ENCODE measurements at regions not wholly inside any gene's neighbourhood (a gene's known extent, or its start where the extent isn't known, plus 50 kb on each side); places are given as distances from the start of the nearest gene placed in this dataset.
A peak's percentile ranks its signal among the peaks of the same experiment; 100 is the strongest.

GRCh38 chr22:22341736-22342135 lies 97.2 kb downstream of the VPREB1 start:
- no peaks in the 10 kb centered on the region for H3K36me3 ChIP-seq (ENCODE audit: control insufficient read depth in 4 of 4, insufficient read depth in 4 of 4, low read length in 4 of 4)
- H3K27ac ChIP-seq (ENCODE audit: low read depth in 1 of 2, low read length in 1 of 2): no peak overlapping the region
- TF ChIP-seq, protein P1, sequence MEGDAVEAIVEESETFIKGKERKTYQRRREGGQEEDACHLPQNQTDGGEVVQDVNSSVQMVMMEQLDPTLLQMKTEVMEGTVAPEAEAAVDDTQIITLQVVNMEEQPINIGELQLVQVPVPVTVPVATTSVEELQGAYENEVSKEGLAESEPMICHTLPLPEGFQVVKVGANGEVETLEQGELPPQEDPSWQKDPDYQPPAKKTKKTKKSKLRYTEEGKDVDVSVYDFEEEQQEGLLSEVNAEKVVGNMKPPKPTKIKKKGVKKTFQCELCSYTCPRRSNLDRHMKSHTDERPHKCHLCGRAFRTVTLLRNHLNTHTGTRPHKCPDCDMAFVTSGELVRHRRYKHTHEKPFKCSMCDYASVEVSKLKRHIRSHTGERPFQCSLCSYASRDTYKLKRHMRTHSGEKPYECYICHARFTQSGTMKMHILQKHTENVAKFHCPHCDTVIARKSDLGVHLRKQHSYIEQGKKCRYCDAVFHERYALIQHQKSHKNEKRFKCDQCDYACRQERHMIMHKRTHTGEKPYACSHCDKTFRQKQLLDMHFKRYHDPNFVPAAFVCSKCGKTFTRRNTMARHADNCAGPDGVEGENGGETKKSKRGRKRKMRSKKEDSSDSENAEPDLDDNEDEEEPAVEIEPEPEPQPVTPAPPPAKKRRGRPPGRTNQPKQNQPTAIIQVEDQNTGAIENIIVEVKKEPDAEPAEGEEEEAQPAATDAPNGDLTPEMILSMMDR (IDR thresholded peaks at IDR 0.05; ENCODE audit: control extremely low read depth, extremely low read depth): no peak
- no peak overlapping the region for H3K9ac ChIP-seq (ENCODE audit: insufficient read depth in 1 of 2, low read length in 2 of 2)
- DNase-seq: no peak
- no peaks in the 10 kb centered on the region for H3K4me1 ChIP-seq (ENCODE audit: control insufficient read depth in 5 of 5, insufficient read depth in 5 of 5, low read length in 5 of 5)
- H3K9me3 ChIP-seq (ENCODE audit: control insufficient read depth in 4 of 4, insufficient read depth in 3 of 4, low read length in 3 of 4): peaks cover 0 to 4% (median 0%) of the 10 kb centered on the region in 4 donors
- WGBS, 2 donors: 62 to 74% methylated on average over 4 of the region's 4 CpGs
- H3K27me3 ChIP-seq (ENCODE audit: control insufficient read depth in 3 of 3, insufficient read depth in 3 of 3, low read length in 2 of 3): peaks cover 0 to 6% (median 0%) of the 10 kb centered on the region in 3 donors
- no peak overlapping the region for H3K4me3 ChIP-seq
- no peak for ATAC-seq (ENCODE audit: insufficient read depth, low FRiP score)

DNA sequence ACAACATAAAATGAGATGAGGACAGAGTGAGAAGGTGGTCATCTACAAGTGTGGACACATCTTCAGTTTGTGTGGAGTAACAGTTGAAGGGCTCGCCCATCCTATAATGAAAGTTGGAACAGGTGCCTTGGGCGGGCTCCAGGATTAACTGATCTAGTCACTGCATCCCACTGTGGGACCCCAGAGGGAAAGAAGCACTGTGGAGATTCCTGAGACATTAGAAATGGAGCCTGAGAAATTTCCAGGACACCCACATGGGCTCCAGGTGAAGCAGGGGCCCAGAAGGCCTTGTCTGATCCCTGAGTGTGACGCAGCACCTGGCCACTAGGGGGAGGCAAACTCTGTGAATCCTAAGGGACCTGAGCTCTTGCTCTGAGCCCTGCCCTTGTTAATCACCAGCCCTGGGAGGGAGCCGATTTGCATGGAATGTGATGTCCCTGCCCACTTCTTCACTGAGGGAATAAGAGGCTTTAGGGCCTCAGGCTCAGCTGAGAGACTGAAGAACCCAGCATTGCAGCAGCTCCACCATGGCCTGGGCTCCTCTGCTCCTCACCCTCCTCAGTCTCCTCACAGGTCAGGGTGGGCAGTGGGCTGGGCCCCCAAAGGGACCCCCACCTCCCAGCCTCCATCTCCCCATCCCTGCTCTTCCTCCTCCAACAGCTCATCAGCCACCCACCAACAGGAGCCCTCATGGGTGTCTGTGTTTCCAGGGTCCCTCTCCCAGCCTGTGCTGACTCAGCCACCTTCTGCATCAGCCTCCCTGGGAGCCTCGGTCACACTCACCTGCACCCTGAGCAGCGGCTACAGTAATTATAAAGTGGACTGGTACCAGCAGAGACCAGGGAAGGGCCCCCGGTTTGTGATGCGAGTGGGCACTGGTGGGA lies 98.4 kb downstream of the VPREB1 start:
- Histone ChIP-seq H3K27ac (ENCODE audit: low read depth in 1 of 2, low read length in 1 of 2) (no peak overlapping the region), H3K9ac (ENCODE audit: insufficient read depth in 1 of 2, low read length in 2 of 2) (no peak overlapping the region), H3K4me3 (no peak overlapping the region), H3K27me3 (ENCODE audit: control insufficient read depth in 3 of 3, insufficient read depth in 3 of 3, low read length in 2 of 3) (peaks cover 0 to 6% (median 0%) of the 10 kb centered on the region in 3 donors), H3K9me3 (ENCODE audit: control insufficient read depth in 4 of 4, insufficient read depth in 3 of 4, low read length in 3 of 4) (peaks cover 0 to 4% (median 0%) of the 10 kb centered on the region in 4 donors), H3K36me3 (ENCODE audit: control insufficient read depth in 4 of 4, insufficient read depth in 4 of 4, low read length in 4 of 4) (no peaks in the 10 kb centered on the region), H3K4me1 (ENCODE audit: control insufficient read depth in 5 of 5, insufficient read depth in 5 of 5, low read length in 5 of 5) (no peaks in the 10 kb centered on the region)
- peak; percentile 63 to 74 (median 69) for DNase-seq
- TF ChIP-seq, protein P1 (IDR thresholded peaks at IDR 0.05; ENCODE audit: control extremely low read depth, extremely low read depth): peak; percentile 47
- ATAC-seq (ENCODE audit: insufficient read depth, low FRiP score): peak; percentile 86
- WGBS, 2 donors: 64 to 65% methylated on average over 8 of the region's 8 CpGs

- TF ChIP-seq, protein P1 (IDR thresholded peaks at IDR 0.05; ENCODE audit: control extremely low read depth, extremely low read depth): no peak
- no peaks in the 10 kb centered on the region for H3K36me3 ChIP-seq (ENCODE audit: control insufficient read depth in 4 of 4, insufficient read depth in 4 of 4, low read length in 4 of 4)
- H3K9me3 ChIP-seq (ENCODE audit: control insufficient read depth in 4 of 4, insufficient read depth in 3 of 4, low read length in 3 of 4): peaks cover 0 to 4% (median 0%) of the 10 kb centered on the region in 4 donors
- 40 to 45% methylated on average over 9 of the region's 9 CpGs for WGBS, 2 donors
- no peak overlapping the region for H3K27ac ChIP-seq (ENCODE audit: low read depth in 1 of 2, low read length in 1 of 2)
- H3K9ac ChIP-seq (ENCODE audit: insufficient read depth in 1 of 2, low read length in 2 of 2): no peak overlapping the region
- ATAC-seq (ENCODE audit: insufficient read depth, low FRiP score) (no peak), DNase-seq (peak in 1 of 3 donors; percentile 6)
- no peaks in the 10 kb centered on the region for H3K4me1 ChIP-seq (ENCODE audit: control insufficient read depth in 5 of 5, insufficient read depth in 5 of 5, low read length in 5 of 5)
- no peak overlapping the region for H3K4me3 ChIP-seq
- peaks cover 0 to 10% (median 2%) of the 10 kb centered on the region in 3 donors for H3K27me3 ChIP-seq (ENCODE audit: control insufficient read depth in 3 of 3, insufficient read depth in 3 of 3, low read length in 2 of 3)
Observed at GRCh38 chr22:22343581-22344296, 99.2 kb downstream of the VPREB1 start.
